HEK293 (cell line): ENCODE measurements at regions not wholly inside any gene's neighbourhood (a gene's known extent, or its start where the extent isn't known, plus 50 kb on each side); places are given as distances from the start of the nearest gene placed in this dataset.
"Not testable (repeated sequence)": the region's sequence is repeated elsewhere in the genome, so short reads cannot be mapped to it uniquely, and the experiment has no call there.

Source experiments
- CTCF ChIA-PET: fragments of 350-600 bp; formaldehyde crosslinking; extraction: SDS; loops from one replicate; lab custom pipeline; 2021; ENCODE audit warnings: antibody characterized with exemption; lab: Yijun Ruan, JAX
- POLR2A ChIA-PET: fragments of 300-600 bp; formaldehyde crosslinking; extraction: SDS; loops from one replicate; lab custom pipeline; 2020; ENCODE audit warnings: antibody characterized with exemption, inconsistent platforms; lab: Yijun Ruan, JAX
- H3K27ac ChIP-seq: fragments of 200-500 bp; sonication (Bioruptor generic); 2 replicates; pipeline ENCODE4 v1.5.1; 2014; ENCODE audit warnings: low read depth, low read length, control low read depth, inconsistent platforms; ENCODE audit errors: extremely low read depth
- H3K36me3 ChIP-seq, 2 experiments: fragments of 200-500 bp in 1 of 2; sonication (Bioruptor generic) in 1 of 2; 1 replicate in 1 of 2; 2 replicates in 1 of 2; pipeline ENCODE4 v1.5.1; 2014 to 2017; ENCODE audit warnings: inconsistent platforms in 2 of 2, low read length in 2 of 2; ENCODE audit not compliant: control insufficient read depth in 2 of 2, insufficient read depth in 1 of 2
- H3K4me1 ChIP-seq: fragments of 200-500 bp; sonication (Bioruptor generic); 2 replicates; pipeline ENCODE4 v1.5.1; 2014; ENCODE audit warnings: mild to moderate bottlenecking, low read length, inconsistent platforms; ENCODE audit not compliant: control insufficient read depth, insufficient read depth
- H3K4me3 ChIP-seq: 2 replicates; pipeline ENCODE4 v1.5.1; 2011; ENCODE audit warnings: low read depth, mild to moderate bottlenecking, control low read depth, low read length, moderate library complexity
- H3K9me3 ChIP-seq: fragments of 200-500 bp; sonication (Bioruptor generic); 2 replicates; pipeline ENCODE4 v1.5.1; 2014; ENCODE audit warnings: low read depth, low read length, inconsistent platforms; ENCODE audit not compliant: control insufficient read depth, insufficient read depth
- ZNF394 ChIP-seq: fragments of 450-650 bp; formaldehyde crosslinking; IDR thresholded peaks from 2 replicates; pipeline ENCODE4 v1.5.1; 2016; ENCODE audit warnings: missing biosample characterization, missing genetic modification characterization, mild to moderate bottlenecking, moderate library complexity, borderline replicate concordance
- ZNF426 ChIP-seq: fragments of 450-650 bp; formaldehyde crosslinking; IDR thresholded peaks from 2 replicates; pipeline ENCODE4 v1.5.1; 2017; ENCODE audit warnings: missing biosample characterization, missing genetic modification characterization, mild to moderate bottlenecking, inconsistent platforms, moderate library complexity
- ZNF555 ChIP-seq: fragments of 450-650 bp; formaldehyde crosslinking; conservative IDR thresholded peaks from 2 replicates; pipeline ENCODE4 v1.5.1; 2017; ENCODE audit warnings: missing biosample characterization, mild to moderate bottlenecking, missing genetic modification characterization, inconsistent platforms
- ZNF623 ChIP-seq: fragments of 450-650 bp; formaldehyde crosslinking; IDR thresholded peaks from 2 replicates; pipeline ENCODE4 v1.5.1; 2016; ENCODE audit warnings: missing biosample characterization, missing genetic modification characterization
- TF ChIP-seq, protein P1 (sequence below): fragments of 450-650 bp; formaldehyde crosslinking; conservative IDR thresholded peaks from 2 replicates; pipeline ENCODE4 v1.5.1; 2016; ENCODE audit warnings: low read depth, missing biosample characterization, missing genetic modification characterization

DNA sequence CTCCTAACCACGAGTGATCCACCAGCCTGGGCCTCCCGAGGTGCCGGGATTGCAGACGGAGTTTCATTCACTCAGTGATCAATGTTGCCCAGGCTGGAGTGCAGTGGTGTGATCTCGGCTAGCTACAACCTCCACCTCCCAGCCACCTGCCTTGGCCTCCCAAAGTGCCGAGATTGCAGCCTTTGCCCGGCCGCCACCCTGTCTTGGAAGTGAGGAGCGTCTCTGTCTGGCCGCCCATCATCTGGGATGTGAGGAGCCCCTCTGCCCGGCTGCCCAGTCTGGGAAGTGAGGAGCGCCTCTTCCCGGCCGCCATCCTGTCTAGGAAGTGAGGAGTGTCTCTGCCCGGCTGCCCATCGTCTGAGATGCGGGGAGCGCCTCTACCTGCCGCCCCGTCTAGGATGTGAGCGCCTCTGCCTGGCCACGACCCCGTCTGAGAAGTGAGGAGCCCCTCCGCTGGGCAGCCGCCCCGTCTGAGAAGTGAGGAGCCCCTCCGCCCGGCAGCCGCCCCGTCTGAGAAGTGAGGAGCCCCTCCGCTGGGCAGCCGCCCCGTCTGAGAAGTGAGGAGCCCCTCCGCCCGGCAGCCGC lies 1184.3 kb downstream of the FOXD4L5 start:
- H3K27ac ChIP-seq, POLR2A ChIA-PET, H3K4me3 ChIP-seq, H3K4me1 ChIP-seq, H3K36me3 ChIP-seq, H3K9me3 ChIP-seq, CTCF ChIA-PET: not testable (repeated sequence)

DNA sequence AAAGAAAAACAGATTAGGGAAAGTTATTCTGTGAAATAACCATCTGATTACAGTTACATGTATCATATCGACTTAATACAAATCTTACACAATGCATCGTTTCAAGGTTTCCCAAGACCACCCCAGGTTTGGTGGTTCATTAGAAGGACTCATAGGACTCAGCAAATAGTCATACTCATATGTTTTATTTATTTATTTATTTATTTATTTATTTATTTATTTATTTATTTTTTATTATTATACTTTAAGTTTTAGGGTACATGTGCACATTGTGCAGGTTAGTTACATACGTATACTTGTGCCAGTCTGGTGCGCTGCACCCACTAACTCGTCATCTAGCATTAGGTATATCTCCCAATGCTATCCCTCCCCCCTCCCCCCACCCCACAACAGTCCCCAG lies 1199.0 kb downstream of the FOXD4L5 start:
- CTCF ChIA-PET, H3K4me1 ChIP-seq: not testable (repeated sequence)

DNA sequence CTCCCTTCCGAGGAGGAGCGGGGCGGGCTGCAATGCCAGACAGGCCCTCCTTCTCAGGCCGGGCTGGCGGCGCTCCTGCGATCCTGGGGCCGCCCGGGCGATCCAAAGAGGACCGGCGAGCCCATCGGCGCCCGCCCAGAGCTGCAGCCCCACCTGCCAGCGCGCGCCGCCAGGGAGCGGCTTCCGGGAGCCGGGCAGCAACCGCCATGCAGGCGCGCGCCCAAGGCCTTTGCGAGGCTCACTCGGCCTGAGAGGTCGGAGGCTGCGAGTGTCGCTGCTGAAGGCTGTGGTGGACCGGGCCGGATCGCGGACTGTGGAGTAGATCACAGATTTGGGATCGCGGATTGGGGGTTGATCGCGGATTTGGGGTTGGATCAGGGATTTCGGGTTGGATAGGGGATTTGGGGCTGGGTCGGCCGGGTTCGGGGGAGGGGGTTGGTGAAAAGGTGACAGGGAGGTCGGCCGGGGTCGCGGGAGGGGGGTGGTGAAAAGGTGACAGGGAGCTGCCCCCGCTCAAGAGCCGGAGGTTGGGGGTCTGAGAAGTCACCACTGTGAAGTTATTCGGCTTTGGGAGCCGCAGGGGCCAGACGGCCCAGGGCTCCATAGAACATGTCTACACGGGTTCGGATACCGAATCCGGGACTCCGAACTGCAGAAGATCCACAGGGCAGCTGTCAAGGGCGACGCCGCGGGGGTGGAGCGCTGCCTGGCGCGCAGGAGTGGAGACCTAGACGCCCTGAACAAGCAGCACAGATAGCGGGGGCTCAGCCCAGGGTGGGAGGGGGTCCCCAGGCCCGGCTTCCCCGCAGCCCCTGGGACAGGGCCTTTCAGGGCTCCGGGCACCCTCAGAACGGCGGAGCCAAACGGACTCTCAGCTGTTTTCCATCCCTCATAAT lies 1213.4 kb downstream of the FOXD4L5 start:
- H3K27ac ChIP-seq, POLR2A ChIA-PET, CTCF ChIA-PET, H3K4me1 ChIP-seq, H3K9me3 ChIP-seq, H3K4me3 ChIP-seq, H3K36me3 ChIP-seq: not testable (repeated sequence)

More for the DNA sequence above, 1199.0 kb downstream of the FOXD4L5 start:
- H3K4me3 ChIP-seq, H3K36me3 ChIP-seq, POLR2A ChIA-PET, H3K27ac ChIP-seq, H3K9me3 ChIP-seq: not testable (repeated sequence)
- TF ChIP-seq ZNF555 (peak; percentile 38), ZNF394 (peak; percentile 42; the same call in 1 of the 2 replicates), ZNF426 (tag by site-specific recombination) (peak; percentile 43), ZNF623 (tag by site-specific recombination) (peak; percentile 17; the same call in 1 of the 2 replicates)
- TF ChIP-seq, protein P1, sequence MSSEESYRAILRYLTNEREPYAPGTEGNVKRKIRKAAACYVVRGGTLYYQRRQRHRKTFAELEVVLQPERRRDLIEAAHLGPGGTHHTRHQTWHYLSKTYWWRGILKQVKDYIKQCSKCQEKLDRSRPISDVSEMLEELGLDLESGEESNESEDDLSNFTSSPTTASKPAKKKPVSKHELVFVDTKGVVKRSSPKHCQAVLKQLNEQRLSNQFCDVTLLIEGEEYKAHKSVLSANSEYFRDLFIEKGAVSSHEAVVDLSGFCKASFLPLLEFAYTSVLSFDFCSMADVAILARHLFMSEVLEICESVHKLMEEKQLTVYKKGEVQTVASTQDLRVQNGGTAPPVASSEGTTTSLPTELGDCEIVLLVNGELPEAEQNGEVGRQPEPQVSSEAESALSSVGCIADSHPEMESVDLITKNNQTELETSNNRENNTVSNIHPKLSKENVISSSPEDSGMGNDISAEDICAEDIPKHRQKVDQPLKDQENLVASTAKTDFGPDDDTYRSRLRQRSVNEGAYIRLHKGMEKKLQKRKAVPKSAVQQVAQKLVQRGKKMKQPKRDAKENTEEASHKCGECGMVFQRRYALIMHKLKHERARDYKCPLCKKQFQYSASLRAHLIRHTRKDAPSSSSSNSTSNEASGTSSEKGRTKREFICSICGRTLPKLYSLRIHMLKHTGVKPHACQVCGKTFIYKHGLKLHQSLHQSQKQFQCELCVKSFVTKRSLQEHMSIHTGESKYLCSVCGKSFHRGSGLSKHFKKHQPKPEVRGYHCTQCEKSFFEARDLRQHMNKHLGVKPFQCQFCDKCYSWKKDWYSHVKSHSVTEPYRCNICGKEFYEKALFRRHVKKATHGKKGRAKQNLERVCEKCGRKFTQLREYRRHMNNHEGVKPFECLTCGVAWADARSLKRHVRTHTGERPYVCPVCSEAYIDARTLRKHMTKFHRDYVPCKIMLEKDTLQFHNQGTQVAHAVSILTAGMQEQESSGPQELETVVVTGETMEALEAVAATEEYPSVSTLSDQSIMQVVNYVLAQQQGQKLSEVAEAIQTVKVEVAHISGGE (tag by site-specific recombination): peak; percentile 59; the same call in 1 of the 2 replicates

DNA sequence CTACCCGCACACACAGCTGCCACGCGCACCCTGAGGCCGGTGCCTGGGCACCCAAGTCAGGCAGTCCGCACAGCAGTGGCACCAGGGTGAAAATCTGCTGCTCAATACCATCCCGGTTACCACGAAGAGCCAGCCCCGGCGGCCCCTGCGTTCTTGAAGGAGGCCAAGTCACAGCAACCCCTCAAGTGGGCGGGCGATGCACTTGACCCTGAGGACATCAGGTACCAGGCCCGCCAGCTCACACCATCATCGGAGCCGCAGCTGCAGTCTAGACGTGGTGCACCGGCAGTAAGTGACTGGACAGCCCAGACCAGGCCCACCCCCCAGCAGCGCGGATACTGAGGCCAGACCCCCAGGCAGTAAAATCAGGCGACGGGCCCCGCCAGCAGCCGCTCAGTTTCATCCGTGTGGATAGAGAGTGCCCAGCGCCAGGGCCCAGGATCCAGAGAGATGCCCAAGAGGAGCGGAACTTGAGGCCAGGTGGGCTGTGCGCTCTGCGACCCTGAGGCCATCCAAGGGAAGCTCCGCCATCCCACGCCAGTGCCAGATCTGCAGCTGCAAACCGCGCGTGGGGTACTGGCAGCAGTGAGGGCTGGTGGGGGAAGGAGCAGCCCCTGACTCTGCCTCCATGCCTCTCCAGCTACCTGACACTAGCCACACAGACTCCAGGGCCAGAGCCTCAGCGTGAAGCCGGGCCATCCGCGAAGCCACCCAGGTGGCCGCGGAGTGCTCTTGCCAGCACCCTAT lies 1214.2 kb downstream of the FOXD4L5 start:
- H3K36me3 ChIP-seq, H3K4me1 ChIP-seq, POLR2A ChIA-PET, CTCF ChIA-PET, H3K27ac ChIP-seq, H3K9me3 ChIP-seq, H3K4me3 ChIP-seq: not testable (repeated sequence)

DNA sequence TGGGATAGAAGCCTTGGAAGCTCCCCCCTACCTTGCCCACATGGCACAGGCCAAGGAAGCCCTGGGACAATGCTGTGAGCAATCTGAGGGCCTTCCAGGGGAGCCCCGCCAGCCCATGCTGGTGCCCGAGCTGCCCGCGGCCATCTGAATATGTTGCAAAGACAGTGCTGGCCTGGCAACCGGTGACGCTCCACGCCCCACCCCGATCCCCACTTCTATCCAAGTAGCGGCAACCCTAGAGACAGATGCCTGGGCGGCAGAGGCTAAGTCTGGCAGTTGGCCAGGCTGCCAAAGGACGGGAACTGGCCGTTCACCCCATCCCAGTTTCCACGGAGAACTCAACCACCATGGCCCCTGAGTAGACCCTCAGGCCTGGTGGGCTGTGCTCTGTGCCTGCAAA lies 1214.9 kb downstream of the FOXD4L5 start:
- H3K4me1 ChIP-seq, H3K27ac ChIP-seq, H3K9me3 ChIP-seq, CTCF ChIA-PET, H3K36me3 ChIP-seq, POLR2A ChIA-PET, H3K4me3 ChIP-seq: not testable (repeated sequence)
